ENCODE measurements at regions not wholly inside any gene's neighbourhood (a gene's known extent, or its start where the extent isn't known, plus 50 kb on each side); places are given as distances from the start of the nearest gene placed in this dataset.

DNA sequence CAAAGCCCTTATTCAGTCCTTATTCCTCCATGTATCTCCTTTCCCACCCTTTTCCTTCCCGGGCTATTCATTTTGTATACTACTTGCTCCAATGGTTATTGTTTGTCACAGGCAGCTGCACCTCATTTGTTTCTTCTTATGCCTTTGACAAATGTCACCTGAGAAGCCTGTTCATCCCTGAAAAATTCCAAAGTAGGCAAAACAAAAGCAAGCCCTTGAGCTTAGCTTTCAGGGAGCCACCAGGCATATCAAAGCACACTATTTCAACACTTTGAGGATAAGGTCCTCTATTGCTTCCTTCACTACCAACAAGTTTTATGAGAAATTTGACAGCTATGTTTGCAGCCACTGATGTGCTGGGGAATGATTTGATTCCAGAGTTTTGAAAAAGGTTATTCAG lies 738.7 kb upstream of the LMO3 start:
- Histone ChIP-seq H3K4me1 (replicated peaks in 1 of 2; ENCODE audit: control insufficient read depth in 2 of 2, insufficient read depth in 2 of 2, low read length in 2 of 2) (no peaks in the 10 kb centered on the region), H3K9ac (ENCODE audit: insufficient read depth in 1 of 2, low read depth in 2 of 2, low read length in 2 of 2) (no peak overlapping the region), H3K27me3 (ENCODE audit: control insufficient read depth in 2 of 2, insufficient read depth in 2 of 2, low read length in 2 of 2) (no peaks in the 10 kb centered on the region), H2AFZ (ENCODE audit: low read depth, low read length) (no peak overlapping the region), H3K36me3 (ENCODE audit: control insufficient read depth, insufficient read depth, low read length) (no peaks in the 10 kb centered on the region), H3K27ac (ENCODE audit: extremely low read depth, low read depth, low read length) (no peak overlapping the region), H3K4me3 (no peak overlapping the region), H3K79me2 (ENCODE audit: control insufficient read depth, insufficient read depth, low read length) (no peaks in the 10 kb centered on the region), H3K9me1 (ENCODE audit: control insufficient read depth, insufficient read depth, low read length) (no peaks in the 10 kb centered on the region), H4K20me1 (replicated peaks; ENCODE audit: control insufficient read depth, insufficient read depth, low read length) (no peaks in the 10 kb centered on the region), H3K9me3 (replicated peaks; ENCODE audit: control insufficient read depth, insufficient read depth, low read depth, low read length) (no peaks in the 10 kb centered on the region), H3K4me2 (ENCODE audit: insufficient read depth, low read length) (no peak overlapping the region)
- intact Hi-C loops (cut with micrococcal nuclease) = no loop called here
- FAIRE-seq (no peak), ATAC-seq (no peak), DNase-seq (ENCODE audit: extremely low read depth in 1 of 4, low spot score in 3 of 4) (no peak)
- TF ChIP-seq MLX (CRISPR knock-in tag; conservative IDR thresholded peaks at IDR 0.05) = no peak
- no peak for TF ChIP-seq PPARD (CRISPR knock-in tag; IDR thresholded peaks at IDR 0.05)
- TF ChIP-seq HNRNPLL (IDR thresholded peaks at IDR 0.05; ENCODE audit: low read depth, low read length, poor library complexity, severe bottlenecking) = no peak
- no TSS peak for BruUV-seq (replicated peaks)
- ChIA-PET POLR2A (interaction anchor here (0.6 kb wide), 1 partner anchor 36 kb away, joined by 3 read pairs; no protein-coding TSS in a partner anchor), CTCF (ENCODE audit: low intra/inter-chr PET ratio) (no interaction called here)
- in situ Hi-C loops (cut with MboI) = no loop called here
- 0% methylated on average over 1 of the region's 1 CpG for WGBS (ENCODE audit: insufficient coverage, low coverage, missing lambda C conversion rate)

- FAIRE-seq (no peak), DNase-seq (ENCODE audit: extremely low read depth in 1 of 4, low spot score in 3 of 4) (no peak), ATAC-seq (no peak)
- POLR2A ChIA-PET = no interaction called here
- Histone ChIP-seq H3K4me1 (replicated peaks in 1 of 2; ENCODE audit: control insufficient read depth in 2 of 2, insufficient read depth in 2 of 2, low read length in 2 of 2) (no peaks in the 10 kb centered on the region), H3K9me1 (ENCODE audit: control insufficient read depth, insufficient read depth, low read length) (no peaks in the 10 kb centered on the region), H3K27me3 (ENCODE audit: control insufficient read depth in 2 of 2, insufficient read depth in 2 of 2, low read length in 2 of 2) (no peaks in the 10 kb centered on the region), H3K9ac (ENCODE audit: insufficient read depth in 1 of 2, low read depth in 2 of 2, low read length in 2 of 2) (no peak overlapping the region), H2AFZ (ENCODE audit: low read depth, low read length) (no peak overlapping the region), H3K79me2 (ENCODE audit: control insufficient read depth, insufficient read depth, low read length) (no peaks in the 10 kb centered on the region), H3K4me3 (no peak overlapping the region), H3K27ac (ENCODE audit: extremely low read depth, low read depth, low read length) (no peak overlapping the region), H4K20me1 (replicated peaks; ENCODE audit: control insufficient read depth, insufficient read depth, low read length) (no peaks in the 10 kb centered on the region), H3K36me3 (ENCODE audit: control insufficient read depth, insufficient read depth, low read length) (no peaks in the 10 kb centered on the region), H3K9me3 (replicated peaks; ENCODE audit: control insufficient read depth, insufficient read depth, low read depth, low read length) (no peaks in the 10 kb centered on the region), H3K4me2 (ENCODE audit: insufficient read depth, low read length) (no peak overlapping the region)
- no TSS peak for BruUV-seq (replicated peaks)
- intact Hi-C loops (cut with micrococcal nuclease) (no loop called here), in situ Hi-C loops (cut with MboI) (no loop called here)
- CTCF ChIA-PET (ENCODE audit: low intra/inter-chr PET ratio) = no interaction called here
- 0% methylated on average over 1 of the region's 1 CpG for WGBS (ENCODE audit: insufficient coverage, low coverage, missing lambda C conversion rate)
- no peak for TF ChIP-seq ZFP30 (CRISPR knock-in tag; IDR thresholded peaks at IDR 0.05; ENCODE audit: borderline replicate concordance)
- no peak for TF ChIP-seq PTRF (tag; IDR thresholded peaks at IDR 0.05)
- TF ChIP-seq, protein P1, sequence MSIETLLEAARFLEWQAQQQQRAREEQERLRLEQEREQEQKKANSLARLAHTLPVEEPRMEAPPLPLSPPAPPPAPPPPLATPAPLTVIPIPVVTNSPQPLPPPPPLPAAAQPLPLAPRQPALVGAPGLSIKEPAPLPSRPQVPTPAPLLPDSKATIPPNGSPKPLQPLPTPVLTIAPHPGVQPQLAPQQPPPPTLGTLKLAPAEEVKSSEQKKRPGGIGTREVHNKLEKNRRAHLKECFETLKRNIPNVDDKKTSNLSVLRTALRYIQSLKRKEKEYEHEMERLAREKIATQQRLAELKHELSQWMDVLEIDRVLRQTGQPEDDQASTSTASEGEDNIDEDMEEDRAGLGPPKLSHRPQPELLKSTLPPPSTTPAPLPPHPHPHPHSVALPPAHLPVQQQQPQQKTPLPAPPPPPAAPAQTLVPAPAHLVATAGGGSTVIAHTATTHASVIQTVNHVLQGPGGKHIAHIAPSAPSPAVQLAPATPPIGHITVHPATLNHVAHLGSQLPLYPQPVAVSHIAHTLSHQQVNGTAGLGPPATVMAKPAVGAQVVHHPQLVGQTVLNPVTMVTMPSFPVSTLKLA (conservative IDR thresholded peaks at IDR 0.05) = no peak
- TF ChIP-seq ZNF707 (CRISPR knock-in tag; conservative IDR thresholded peaks at IDR 0.05) = no peak
- TF ChIP-seq MED1 (CRISPR knock-in tag; IDR thresholded peaks at IDR 0.05; ENCODE audit: borderline replicate concordance) = no peak
- TF ChIP-seq ZBED1 (IDR thresholded peaks at IDR 0.05) = no peak
- TF ChIP-seq, protein P2, sequence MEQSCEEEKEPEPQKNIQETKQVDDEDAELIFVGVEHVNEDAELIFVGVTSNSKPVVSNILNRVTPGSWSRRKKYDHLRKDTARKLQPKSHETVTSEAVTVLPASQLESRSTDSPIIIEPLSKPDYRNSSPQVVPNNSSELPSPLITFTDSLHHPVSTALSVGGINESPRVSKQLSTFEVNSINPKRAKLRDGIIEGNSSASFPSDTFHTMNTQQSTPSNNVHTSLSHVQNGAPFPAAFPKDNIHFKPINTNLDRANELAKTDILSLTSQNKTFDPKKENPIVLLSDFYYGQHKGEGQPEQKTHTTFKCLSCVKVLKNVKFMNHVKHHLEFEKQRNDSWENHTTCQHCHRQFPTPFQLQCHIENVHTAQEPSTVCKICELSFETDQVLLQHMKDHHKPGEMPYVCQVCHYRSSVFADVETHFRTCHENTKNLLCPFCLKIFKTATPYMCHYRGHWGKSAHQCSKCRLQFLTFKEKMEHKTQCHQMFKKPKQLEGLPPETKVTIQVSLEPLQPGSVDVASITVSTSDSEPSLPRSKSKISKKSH (CRISPR knock-in tag; IDR thresholded peaks at IDR 0.05) = no peak
- TF ChIP-seq FOS (IDR thresholded peaks at IDR 0.05; ENCODE audit: extremely low read depth, insufficient read length) = no peak
Measured at GRCh38 chr12:17342381-17342961, 736.5 kb upstream of the LMO3 start.

Measured in K562 (cell line).